ENCODE measurements at regions not wholly inside any gene's neighbourhood (a gene's known extent, or its start where the extent isn't known, plus 50 kb on each side); places are given as distances from the start of the nearest gene placed in this dataset.

DNA sequence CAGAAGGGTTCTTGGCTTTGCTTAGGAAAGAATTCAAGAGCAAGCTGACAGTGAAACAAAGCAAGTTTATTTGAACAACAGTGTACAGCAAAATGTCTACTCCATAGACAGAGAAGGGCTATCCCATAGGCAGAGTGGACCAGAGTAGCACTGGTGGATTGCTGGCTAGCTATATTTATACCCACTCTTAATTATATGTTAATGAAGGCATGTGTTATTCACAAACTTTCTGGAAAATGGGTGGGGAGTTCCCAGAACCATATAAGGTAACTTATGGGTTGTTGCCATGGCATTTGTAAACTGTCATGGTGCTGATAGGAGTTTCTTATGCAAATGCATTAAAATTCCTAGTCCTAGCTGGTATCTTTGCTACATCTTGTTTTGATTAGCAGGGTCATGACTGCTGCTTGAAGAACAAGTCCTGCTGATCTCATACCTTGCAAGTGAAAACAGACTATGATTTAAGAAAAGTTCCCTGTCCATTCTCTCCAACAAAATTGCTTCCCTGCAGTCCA is 330.5 kb downstream of the BUD13 start:
- Mint-ChIP-seq H3K27me3 (peaks cover 2% of the 10 kb centered on the region), H3K9me3 (peaks cover 23% of the 10 kb centered on the region), H3K4me1 (ENCODE audit: unreplicated experiment) (peaks cover 8% of the 10 kb centered on the region), H3K4me3 (no peak overlapping the region), H3K27ac (no peak overlapping the region), H3K36me3 (no peaks in the 10 kb centered on the region)
- TF ChIP-seq, protein P1, sequence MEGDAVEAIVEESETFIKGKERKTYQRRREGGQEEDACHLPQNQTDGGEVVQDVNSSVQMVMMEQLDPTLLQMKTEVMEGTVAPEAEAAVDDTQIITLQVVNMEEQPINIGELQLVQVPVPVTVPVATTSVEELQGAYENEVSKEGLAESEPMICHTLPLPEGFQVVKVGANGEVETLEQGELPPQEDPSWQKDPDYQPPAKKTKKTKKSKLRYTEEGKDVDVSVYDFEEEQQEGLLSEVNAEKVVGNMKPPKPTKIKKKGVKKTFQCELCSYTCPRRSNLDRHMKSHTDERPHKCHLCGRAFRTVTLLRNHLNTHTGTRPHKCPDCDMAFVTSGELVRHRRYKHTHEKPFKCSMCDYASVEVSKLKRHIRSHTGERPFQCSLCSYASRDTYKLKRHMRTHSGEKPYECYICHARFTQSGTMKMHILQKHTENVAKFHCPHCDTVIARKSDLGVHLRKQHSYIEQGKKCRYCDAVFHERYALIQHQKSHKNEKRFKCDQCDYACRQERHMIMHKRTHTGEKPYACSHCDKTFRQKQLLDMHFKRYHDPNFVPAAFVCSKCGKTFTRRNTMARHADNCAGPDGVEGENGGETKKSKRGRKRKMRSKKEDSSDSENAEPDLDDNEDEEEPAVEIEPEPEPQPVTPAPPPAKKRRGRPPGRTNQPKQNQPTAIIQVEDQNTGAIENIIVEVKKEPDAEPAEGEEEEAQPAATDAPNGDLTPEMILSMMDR (conservative IDR thresholded peaks at IDR 0.05): no peak
- DNase-seq (ENCODE audit: extremely low spot score, unreplicated experiment): no peak

DNA sequence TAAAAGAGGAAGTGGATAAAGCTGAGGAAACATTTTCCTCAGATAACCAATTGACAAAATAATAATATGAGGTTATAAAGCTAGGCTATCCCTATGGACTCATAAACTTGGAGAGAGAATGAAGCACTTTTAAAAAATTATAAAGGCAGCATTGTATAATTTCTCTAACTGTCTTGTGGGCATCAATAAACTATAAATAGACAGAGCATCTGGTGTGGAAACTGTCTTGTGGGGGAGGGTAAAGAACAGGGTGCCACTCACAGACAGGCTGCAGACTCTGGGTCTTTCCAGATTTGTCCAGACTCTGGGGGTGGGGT is 333.5 kb downstream of the BUD13 start:
- H3K27me3 Mint-ChIP-seq: peaks cover 16% of the 10 kb centered on the region
- no peak for DNase-seq (ENCODE audit: extremely low spot score, unreplicated experiment)
- TF ChIP-seq, protein P1 (conservative IDR thresholded peaks at IDR 0.05): no peak
- H3K4me1 Mint-ChIP-seq (ENCODE audit: unreplicated experiment): no peaks in the 10 kb centered on the region
- no peak overlapping the region for H3K4me3 Mint-ChIP-seq
- peaks cover 18% of the 10 kb centered on the region for H3K9me3 Mint-ChIP-seq
- H3K27ac Mint-ChIP-seq: no peak overlapping the region
- no peaks in the 10 kb centered on the region for H3K36me3 Mint-ChIP-seq

DNA sequence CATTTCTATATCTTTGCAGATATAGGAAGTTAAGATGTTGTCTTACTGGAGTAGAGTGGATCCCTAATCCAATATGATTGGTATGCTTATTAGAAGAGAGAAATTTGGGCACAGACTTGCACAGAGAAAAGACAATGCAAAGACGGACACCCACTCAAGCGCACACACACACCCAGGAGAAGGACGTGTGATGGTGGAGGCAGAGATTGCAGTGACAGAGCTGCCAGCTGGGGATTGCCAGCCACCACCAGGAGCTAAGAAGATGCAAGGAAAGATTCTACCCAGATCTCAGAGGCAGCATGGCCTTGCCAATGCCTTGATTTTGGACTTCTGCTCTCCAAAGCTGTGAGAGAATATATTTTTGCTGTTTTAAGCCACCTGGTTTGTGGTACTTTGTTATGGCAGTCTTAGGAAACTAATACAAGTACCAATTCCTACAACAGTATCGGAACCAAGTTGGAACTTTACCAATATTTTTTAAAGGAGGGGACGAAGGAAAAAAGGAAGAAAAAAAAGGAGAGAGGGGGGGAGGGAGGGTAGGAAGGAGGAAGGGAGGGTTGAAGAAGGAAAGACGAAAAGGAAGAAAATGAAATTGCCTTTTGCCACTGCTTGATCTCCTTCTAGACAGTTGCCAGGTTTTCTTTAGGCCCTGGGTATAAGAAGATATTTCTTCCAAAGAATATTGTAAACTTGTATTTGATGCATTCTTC is 334.0 kb downstream of the BUD13 start:
- no peak overlapping the region for H3K4me3 Mint-ChIP-seq
- H3K27me3 Mint-ChIP-seq: peaks cover 20% of the 10 kb centered on the region
- no peaks in the 10 kb centered on the region for H3K36me3 Mint-ChIP-seq
- TF ChIP-seq, protein P1 (conservative IDR thresholded peaks at IDR 0.05): no peak
- no peaks in the 10 kb centered on the region for H3K4me1 Mint-ChIP-seq (ENCODE audit: unreplicated experiment)
- no peak for DNase-seq (ENCODE audit: extremely low spot score, unreplicated experiment)
- peaks cover 18% of the 10 kb centered on the region for H3K9me3 Mint-ChIP-seq
- H3K27ac Mint-ChIP-seq: no peak overlapping the region

DNA sequence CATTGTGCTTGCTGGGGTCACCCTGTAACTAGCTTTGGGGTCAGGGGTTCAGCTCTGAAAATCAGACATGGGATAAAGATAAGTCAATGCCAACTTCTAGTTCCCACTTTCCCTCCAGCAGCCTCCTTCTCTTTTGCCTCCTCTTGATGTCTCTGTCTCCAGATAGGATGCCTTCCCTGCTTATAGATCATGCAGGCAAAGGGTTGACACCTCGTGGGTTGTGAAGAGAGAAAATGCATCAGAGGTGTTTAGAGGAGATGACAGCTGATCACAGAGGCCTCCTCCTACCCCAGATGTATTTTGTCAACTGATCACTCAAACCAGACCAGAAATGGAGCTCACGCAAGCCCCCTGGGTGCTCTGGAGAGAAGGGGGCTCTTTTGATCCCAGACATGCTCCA is 337.8 kb downstream of the BUD13 start:
- peaks cover 31% of the 10 kb centered on the region for H3K27me3 Mint-ChIP-seq
- no peak for DNase-seq (ENCODE audit: extremely low spot score, unreplicated experiment)
- TF ChIP-seq, protein P1 (conservative IDR thresholded peaks at IDR 0.05): no peak
- no peak overlapping the region for H3K27ac Mint-ChIP-seq
- H3K36me3 Mint-ChIP-seq: no peaks in the 10 kb centered on the region
- H3K4me3 Mint-ChIP-seq: no peak overlapping the region
- H3K9me3 Mint-ChIP-seq: no peaks in the 10 kb centered on the region
- no peaks in the 10 kb centered on the region for H3K4me1 Mint-ChIP-seq (ENCODE audit: unreplicated experiment)

DNA sequence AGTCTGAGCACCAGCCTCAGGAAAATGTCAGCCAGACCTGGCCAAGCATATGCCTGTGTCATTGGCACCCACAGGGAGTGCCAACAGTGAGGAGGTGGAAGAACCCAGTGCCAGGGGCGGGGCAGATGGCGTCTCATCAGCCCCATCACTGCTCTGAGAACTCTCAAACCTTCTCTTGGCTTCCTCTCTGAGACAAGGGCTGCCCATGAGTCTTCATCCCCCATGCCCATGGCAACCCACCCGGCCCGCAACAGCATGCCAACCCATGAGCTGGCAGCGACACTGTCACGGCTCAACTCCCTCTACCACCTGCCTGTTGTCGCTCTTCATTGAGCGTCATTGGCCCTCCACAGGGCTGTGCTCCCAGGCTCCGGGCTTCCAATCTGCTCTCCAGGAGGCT is 340.5 kb downstream of the BUD13 start:
- H3K4me3 Mint-ChIP-seq: no peak overlapping the region
- peaks cover 33% of the 10 kb centered on the region for H3K27me3 Mint-ChIP-seq
- TF ChIP-seq, protein P1 (conservative IDR thresholded peaks at IDR 0.05): no peak
- H3K36me3 Mint-ChIP-seq: no peaks in the 10 kb centered on the region
- peaks cover 19% of the 10 kb centered on the region for H3K4me1 Mint-ChIP-seq (ENCODE audit: unreplicated experiment)
- DNase-seq (ENCODE audit: extremely low spot score, unreplicated experiment): no peak
- no peaks in the 10 kb centered on the region for H3K9me3 Mint-ChIP-seq
- H3K27ac Mint-ChIP-seq: no peak overlapping the region

All from type B pancreatic cell (in vitro differentiated cells).